ENCODE measurements at regions not wholly inside any gene's neighbourhood (a gene's known extent, or its start where the extent isn't known, plus 50 kb on each side); places are given as distances from the start of the nearest gene placed in this dataset.

- FAIRE-seq (no peak), DNase-seq (ENCODE audit: low read depth) (no peak)
- H3K27ac ChIP-seq (ENCODE audit: low read depth, low read length) = no peak overlapping the region
- no peaks in the 10 kb centered on the region for H3K36me3 Mint-ChIP-seq (ENCODE audit: low read depth, unreplicated experiment)
- H3K4me1 Mint-ChIP-seq (ENCODE audit: low read depth, unreplicated experiment) = peaks cover 3% of the 10 kb centered on the region
- H3K4me3 Mint-ChIP-seq (ENCODE audit: unreplicated experiment) = no peak overlapping the region
- H3K4me3 ChIP-seq (ENCODE audit: insufficient read depth, low read depth, low read length) = no peak overlapping the region
- H3K9me3 Mint-ChIP-seq (ENCODE audit: unreplicated experiment) = peaks cover 6% of the 10 kb centered on the region
- no peaks in the 10 kb centered on the region for H3K9me3 ChIP-seq (ENCODE audit: insufficient read depth, low read depth, low read length)
- H3K36me3 ChIP-seq (ENCODE audit: insufficient read depth, low read length) = no peaks in the 10 kb centered on the region
- TF ChIP-seq, protein P1, sequence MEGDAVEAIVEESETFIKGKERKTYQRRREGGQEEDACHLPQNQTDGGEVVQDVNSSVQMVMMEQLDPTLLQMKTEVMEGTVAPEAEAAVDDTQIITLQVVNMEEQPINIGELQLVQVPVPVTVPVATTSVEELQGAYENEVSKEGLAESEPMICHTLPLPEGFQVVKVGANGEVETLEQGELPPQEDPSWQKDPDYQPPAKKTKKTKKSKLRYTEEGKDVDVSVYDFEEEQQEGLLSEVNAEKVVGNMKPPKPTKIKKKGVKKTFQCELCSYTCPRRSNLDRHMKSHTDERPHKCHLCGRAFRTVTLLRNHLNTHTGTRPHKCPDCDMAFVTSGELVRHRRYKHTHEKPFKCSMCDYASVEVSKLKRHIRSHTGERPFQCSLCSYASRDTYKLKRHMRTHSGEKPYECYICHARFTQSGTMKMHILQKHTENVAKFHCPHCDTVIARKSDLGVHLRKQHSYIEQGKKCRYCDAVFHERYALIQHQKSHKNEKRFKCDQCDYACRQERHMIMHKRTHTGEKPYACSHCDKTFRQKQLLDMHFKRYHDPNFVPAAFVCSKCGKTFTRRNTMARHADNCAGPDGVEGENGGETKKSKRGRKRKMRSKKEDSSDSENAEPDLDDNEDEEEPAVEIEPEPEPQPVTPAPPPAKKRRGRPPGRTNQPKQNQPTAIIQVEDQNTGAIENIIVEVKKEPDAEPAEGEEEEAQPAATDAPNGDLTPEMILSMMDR (IDR thresholded peaks at IDR 0.05; ENCODE audit: insufficient read depth, low read depth, low read length) = no peak
- TF ChIP-seq EZH2 (IDR thresholded peaks at IDR 0.05; ENCODE audit: insufficient read depth, low read length) = no peak
- H4K20me1 ChIP-seq (ENCODE audit: insufficient read depth, low read length) = no peaks in the 10 kb centered on the region
- no peak overlapping the region for H3K9ac ChIP-seq (ENCODE audit: low read length)
- peaks cover 24% of the 10 kb centered on the region for H3K27me3 Mint-ChIP-seq (ENCODE audit: low read depth, unreplicated experiment)
- no peak overlapping the region for H3K4me2 ChIP-seq (ENCODE audit: low read length)
- no peaks in the 10 kb centered on the region for H3K4me1 ChIP-seq (ENCODE audit: insufficient read depth, low read length)
- no peaks in the 10 kb centered on the region for H3K79me2 ChIP-seq (ENCODE audit: insufficient read depth, low read length)
- no peak overlapping the region for H2AFZ ChIP-seq (ENCODE audit: low read depth, low read length)
- H3K27me3 ChIP-seq (ENCODE audit: insufficient read depth, low read length) = peaks cover 4% of the 10 kb centered on the region
- H3K27ac Mint-ChIP-seq (ENCODE audit: unreplicated experiment) = no peak overlapping the region
Observed at GRCh38 chr17:36867716-36868341, 69.4 kb upstream of the LHX1 start.

GRCh38 chr17:36868777-36869176 lies 68.5 kb upstream of the LHX1 start:
- Mint-ChIP-seq H3K4me3 (ENCODE audit: unreplicated experiment) (no peak overlapping the region), H3K36me3 (ENCODE audit: low read depth, unreplicated experiment) (no peaks in the 10 kb centered on the region), H3K27ac (ENCODE audit: unreplicated experiment) (no peak overlapping the region), H3K4me1 (ENCODE audit: low read depth, unreplicated experiment) (peaks cover 3% of the 10 kb centered on the region), H3K27me3 (ENCODE audit: low read depth, unreplicated experiment) (peaks cover 24% of the 10 kb centered on the region), H3K9me3 (ENCODE audit: unreplicated experiment) (peaks cover 11% of the 10 kb centered on the region)
- Histone ChIP-seq H3K9ac (ENCODE audit: low read length) (no peak overlapping the region), H3K4me3 (ENCODE audit: insufficient read depth, low read depth, low read length) (no peak overlapping the region), H4K20me1 (ENCODE audit: insufficient read depth, low read length) (no peaks in the 10 kb centered on the region), H3K79me2 (ENCODE audit: insufficient read depth, low read length) (no peaks in the 10 kb centered on the region), H3K27ac (ENCODE audit: low read depth, low read length) (no peak overlapping the region), H3K9me3 (ENCODE audit: insufficient read depth, low read depth, low read length) (no peaks in the 10 kb centered on the region), H3K36me3 (ENCODE audit: insufficient read depth, low read length) (no peaks in the 10 kb centered on the region), H3K27me3 (ENCODE audit: insufficient read depth, low read length) (peaks cover 4% of the 10 kb centered on the region), H2AFZ (ENCODE audit: low read depth, low read length) (no peak overlapping the region), H3K4me1 (ENCODE audit: insufficient read depth, low read length) (no peaks in the 10 kb centered on the region), H3K4me2 (ENCODE audit: low read length) (no peak overlapping the region)
- TF ChIP-seq, protein P1 (IDR thresholded peaks at IDR 0.05; ENCODE audit: insufficient read depth, low read depth, low read length) = no peak
- TF ChIP-seq EZH2 (IDR thresholded peaks at IDR 0.05; ENCODE audit: insufficient read depth, low read length) = no peak
- FAIRE-seq (no peak), DNase-seq (ENCODE audit: low read depth) (no peak)

GRCh38 chr17:36869441-36869840 lies 67.8 kb upstream of the LHX1 start:
- H3K4me1 Mint-ChIP-seq (ENCODE audit: low read depth, unreplicated experiment) = peaks cover 3% of the 10 kb centered on the region
- no peak for DNase-seq (ENCODE audit: low read depth)
- TF ChIP-seq EZH2 (IDR thresholded peaks at IDR 0.05; ENCODE audit: insufficient read depth, low read length) = no peak
- TF ChIP-seq, protein P1 (IDR thresholded peaks at IDR 0.05; ENCODE audit: insufficient read depth, low read depth, low read length) = no peak
- no peaks in the 10 kb centered on the region for H4K20me1 ChIP-seq (ENCODE audit: insufficient read depth, low read length)
- H3K4me3 Mint-ChIP-seq (ENCODE audit: unreplicated experiment) = no peak overlapping the region
- H3K9me3 ChIP-seq (ENCODE audit: insufficient read depth, low read depth, low read length) = no peaks in the 10 kb centered on the region
- H3K36me3 ChIP-seq (ENCODE audit: insufficient read depth, low read length) = no peaks in the 10 kb centered on the region
- H3K36me3 Mint-ChIP-seq (ENCODE audit: low read depth, unreplicated experiment) = no peaks in the 10 kb centered on the region
- no peak overlapping the region for H2AFZ ChIP-seq (ENCODE audit: low read depth, low read length)
- no peak overlapping the region for H3K27ac Mint-ChIP-seq (ENCODE audit: unreplicated experiment)
- H3K27me3 Mint-ChIP-seq (ENCODE audit: low read depth, unreplicated experiment) = peaks cover 20% of the 10 kb centered on the region
- no peaks in the 10 kb centered on the region for H3K79me2 ChIP-seq (ENCODE audit: insufficient read depth, low read length)
- H3K9me3 Mint-ChIP-seq (ENCODE audit: unreplicated experiment) = peaks cover 11% of the 10 kb centered on the region
- no peak overlapping the region for H3K27ac ChIP-seq (ENCODE audit: low read depth, low read length)
- no peaks in the 10 kb centered on the region for H3K4me1 ChIP-seq (ENCODE audit: insufficient read depth, low read length)
- no peak overlapping the region for H3K4me2 ChIP-seq (ENCODE audit: low read length)
- no peak overlapping the region for H3K9ac ChIP-seq (ENCODE audit: low read length)
- no peak overlapping the region for H3K4me3 ChIP-seq (ENCODE audit: insufficient read depth, low read depth, low read length)
- no peak for FAIRE-seq
- H3K27me3 ChIP-seq (ENCODE audit: insufficient read depth, low read length) = peaks cover 2% of the 10 kb centered on the region
